ENCODE measurements at regions not wholly inside any gene's neighbourhood (a gene's known extent, or its start where the extent isn't known, plus 50 kb on each side); places are given as distances from the start of the nearest gene placed in this dataset.

DNA sequence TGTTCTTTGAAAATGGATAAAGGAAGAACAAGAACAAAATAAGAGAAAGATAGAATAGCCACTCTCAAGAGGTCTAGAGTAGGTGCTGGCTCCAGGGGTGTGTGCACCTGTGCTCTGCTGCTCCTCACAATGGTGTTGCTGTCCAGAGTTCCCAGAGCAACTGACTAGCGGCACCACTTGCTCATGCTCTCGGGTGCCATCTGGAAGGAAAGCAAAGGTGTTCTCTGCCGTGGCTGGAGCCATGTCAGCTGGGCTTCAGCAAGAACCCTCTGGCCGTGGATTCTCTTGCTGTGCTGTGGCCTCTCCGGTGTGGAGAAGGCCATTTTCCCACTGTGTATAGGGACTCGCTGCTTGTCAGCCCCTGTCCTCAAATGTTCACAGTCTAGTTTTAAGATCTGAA lies 114.6 kb upstream of the TEX51 start:
- TF ChIP-seq EZH2phosphoT487 (IDR thresholded peaks at IDR 0.05; ENCODE audit: borderline replicate concordance, low read depth, low read length), result no peak
- TF ChIP-seq, protein P1, sequence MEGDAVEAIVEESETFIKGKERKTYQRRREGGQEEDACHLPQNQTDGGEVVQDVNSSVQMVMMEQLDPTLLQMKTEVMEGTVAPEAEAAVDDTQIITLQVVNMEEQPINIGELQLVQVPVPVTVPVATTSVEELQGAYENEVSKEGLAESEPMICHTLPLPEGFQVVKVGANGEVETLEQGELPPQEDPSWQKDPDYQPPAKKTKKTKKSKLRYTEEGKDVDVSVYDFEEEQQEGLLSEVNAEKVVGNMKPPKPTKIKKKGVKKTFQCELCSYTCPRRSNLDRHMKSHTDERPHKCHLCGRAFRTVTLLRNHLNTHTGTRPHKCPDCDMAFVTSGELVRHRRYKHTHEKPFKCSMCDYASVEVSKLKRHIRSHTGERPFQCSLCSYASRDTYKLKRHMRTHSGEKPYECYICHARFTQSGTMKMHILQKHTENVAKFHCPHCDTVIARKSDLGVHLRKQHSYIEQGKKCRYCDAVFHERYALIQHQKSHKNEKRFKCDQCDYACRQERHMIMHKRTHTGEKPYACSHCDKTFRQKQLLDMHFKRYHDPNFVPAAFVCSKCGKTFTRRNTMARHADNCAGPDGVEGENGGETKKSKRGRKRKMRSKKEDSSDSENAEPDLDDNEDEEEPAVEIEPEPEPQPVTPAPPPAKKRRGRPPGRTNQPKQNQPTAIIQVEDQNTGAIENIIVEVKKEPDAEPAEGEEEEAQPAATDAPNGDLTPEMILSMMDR (conservative IDR thresholded peaks at IDR 0.05; ENCODE audit: low read length), result no peak
- H3K36me3 ChIP-seq (ENCODE audit: insufficient read depth, low read length), result no peaks in the 10 kb centered on the region
- POLR2A ChIA-PET, result no interaction called here
- intact Hi-C loops (cut with micrococcal nuclease; ENCODE audit: unreplicated experiment), result no loop called here
- no peak overlapping the region for H3K4me3 ChIP-seq (ENCODE audit: low read depth, low read length, poor library complexity, severe bottlenecking)
- no peak for DNase-seq (ENCODE audit: low spot score)
- no TSS peak for BruUV-seq (replicated peaks)
- H3K9me3 ChIP-seq (ENCODE audit: low read length), result no peaks in the 10 kb centered on the region
- no peak overlapping the region for H3K27ac ChIP-seq (ENCODE audit: low read depth, low read length, poor library complexity, severe bottlenecking)
- H3K4me1 ChIP-seq (ENCODE audit: insufficient read depth, low read length, poor library complexity, severe bottlenecking), result no peaks in the 10 kb centered on the region
- CTCF ChIA-PET (ENCODE audit: unreplicated experiment), result no interaction called here
- H3K9me2 ChIP-seq (ENCODE audit: insufficient read depth, low read length), result no peaks in the 10 kb centered on the region
- no peak overlapping the region for H2AFZ ChIP-seq (ENCODE audit: low read length)
- no peaks in the 10 kb centered on the region for H4K20me1 ChIP-seq (ENCODE audit: insufficient read depth, low read length)
- no peak overlapping the region for H3K4me2 ChIP-seq (ENCODE audit: low read length)
- no peaks in the 10 kb centered on the region for H3K79me2 ChIP-seq (ENCODE audit: insufficient read depth, low read depth, low read length)

DNA sequence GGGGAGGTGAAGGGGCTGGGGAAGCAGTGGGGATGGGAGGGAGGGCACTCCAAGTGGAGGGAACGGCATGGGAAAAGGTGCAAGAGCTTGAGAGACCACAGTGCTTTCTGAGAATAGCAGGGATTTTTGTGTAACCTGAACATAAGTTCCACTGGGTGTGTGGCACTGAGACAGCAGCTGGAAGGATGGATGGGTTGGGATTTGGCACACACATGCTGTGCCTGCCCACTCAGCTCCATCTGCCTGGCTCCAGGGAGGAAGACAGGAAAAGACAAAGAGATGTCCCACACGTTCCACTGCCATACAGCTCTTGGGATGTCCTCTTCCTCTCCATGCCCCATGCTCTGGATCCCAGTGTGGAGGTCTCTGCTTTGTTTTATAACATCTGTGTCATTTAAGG lies 114.1 kb upstream of the TEX51 start:
- no peaks in the 10 kb centered on the region for H3K36me3 ChIP-seq (ENCODE audit: insufficient read depth, low read length)
- H3K4me1 ChIP-seq (ENCODE audit: insufficient read depth, low read length, poor library complexity, severe bottlenecking), result no peaks in the 10 kb centered on the region
- no peaks in the 10 kb centered on the region for H3K9me2 ChIP-seq (ENCODE audit: insufficient read depth, low read length)
- no peak overlapping the region for H3K4me2 ChIP-seq (ENCODE audit: low read length)
- H3K4me3 ChIP-seq (ENCODE audit: low read depth, low read length, poor library complexity, severe bottlenecking), result no peak overlapping the region
- no peak for DNase-seq (ENCODE audit: low spot score)
- no TSS peak for BruUV-seq (replicated peaks)
- H3K9me3 ChIP-seq (ENCODE audit: low read length), result no peaks in the 10 kb centered on the region
- H3K79me2 ChIP-seq (ENCODE audit: insufficient read depth, low read depth, low read length), result no peaks in the 10 kb centered on the region
- TF ChIP-seq, protein P1 (conservative IDR thresholded peaks at IDR 0.05; ENCODE audit: low read length), result no peak
- TF ChIP-seq EZH2phosphoT487 (IDR thresholded peaks at IDR 0.05; ENCODE audit: borderline replicate concordance, low read depth, low read length), result no peak
- intact Hi-C loops (cut with micrococcal nuclease; ENCODE audit: unreplicated experiment), result no loop called here
- no peaks in the 10 kb centered on the region for H4K20me1 ChIP-seq (ENCODE audit: insufficient read depth, low read length)
- ChIA-PET CTCF (ENCODE audit: unreplicated experiment) (no interaction called here), POLR2A (no interaction called here)
- no peak overlapping the region for H3K27ac ChIP-seq (ENCODE audit: low read depth, low read length, poor library complexity, severe bottlenecking)
- H2AFZ ChIP-seq (ENCODE audit: low read length), result no peak overlapping the region

DNA sequence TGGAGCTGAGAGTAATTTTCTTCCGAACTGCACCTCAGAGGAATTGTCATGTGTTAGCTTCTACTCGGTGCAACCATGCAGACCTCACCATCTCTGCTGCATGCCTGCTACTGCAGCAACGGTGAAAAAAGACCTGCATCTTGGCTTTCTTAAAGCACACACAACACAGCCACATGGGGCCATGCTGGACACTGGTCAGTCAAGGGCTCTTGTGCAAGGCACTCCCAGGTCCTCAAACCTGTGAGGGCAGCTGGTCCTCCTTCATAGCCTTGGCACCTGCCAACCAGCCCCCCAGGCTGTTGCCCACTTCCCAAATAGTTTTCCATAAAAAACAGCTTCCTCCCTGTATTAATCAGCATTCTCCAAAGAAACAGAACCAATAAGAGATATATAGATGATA lies 113.5 kb upstream of the TEX51 start:
- no peak overlapping the region for H3K4me2 ChIP-seq (ENCODE audit: low read length)
- no peaks in the 10 kb centered on the region for H4K20me1 ChIP-seq (ENCODE audit: insufficient read depth, low read length)
- no peak for DNase-seq (ENCODE audit: low spot score)
- no peak overlapping the region for H2AFZ ChIP-seq (ENCODE audit: low read length)
- H3K9me2 ChIP-seq (ENCODE audit: insufficient read depth, low read length), result no peaks in the 10 kb centered on the region
- H3K4me3 ChIP-seq (ENCODE audit: low read depth, low read length, poor library complexity, severe bottlenecking), result no peak overlapping the region
- H3K79me2 ChIP-seq (ENCODE audit: insufficient read depth, low read depth, low read length), result no peaks in the 10 kb centered on the region
- no peaks in the 10 kb centered on the region for H3K4me1 ChIP-seq (ENCODE audit: insufficient read depth, low read length, poor library complexity, severe bottlenecking)
- H3K9me3 ChIP-seq (ENCODE audit: low read length), result no peaks in the 10 kb centered on the region
- intact Hi-C loops (cut with micrococcal nuclease; ENCODE audit: unreplicated experiment), result no loop called here
- TF ChIP-seq, protein P1 (conservative IDR thresholded peaks at IDR 0.05; ENCODE audit: low read length), result no peak
- TF ChIP-seq EZH2phosphoT487 (IDR thresholded peaks at IDR 0.05; ENCODE audit: borderline replicate concordance, low read depth, low read length), result no peak
- no TSS peak for BruUV-seq (replicated peaks)
- POLR2A ChIA-PET, result no interaction called here
- H3K36me3 ChIP-seq (ENCODE audit: insufficient read depth, low read length), result no peaks in the 10 kb centered on the region
- H3K27ac ChIP-seq (ENCODE audit: low read depth, low read length, poor library complexity, severe bottlenecking), result no peak overlapping the region
- CTCF ChIA-PET (ENCODE audit: unreplicated experiment), result no interaction called here

Measured in OCI-LY7 (cell line).